BJ (cell line): ENCODE measurements at regions not wholly inside any gene's neighbourhood (a gene's known extent, or its start where the extent isn't known, plus 50 kb on each side); places are given as distances from the start of the nearest gene placed in this dataset.

ENCODE experiments used
- CTCF ChIA-PET: fragments of 350-600 bp; formaldehyde crosslinking; extraction: SDS; loops from one replicate; lab custom pipeline; 2021; ENCODE audit warnings: antibody characterized with exemption, inconsistent platforms; lab: Yijun Ruan, JAX
- POLR2A ChIA-PET: fragments of 300-600 bp; sonication (Branson Sonifier 250); formaldehyde crosslinking; extraction: SDS; loops from one replicate; lab custom pipeline; 2021; ENCODE audit warnings: antibody characterized with exemption; lab: Charles Lee
- DNase-seq: peaks from one replicate; pipeline ENCODE4 v3.0.0-alpha.2; 2011; ENCODE audit warnings: low read depth
- H3K27me3 ChIP-seq: 2 replicates; pipeline ENCODE4 v1.6.0; 2011; ENCODE audit warnings: low read length; ENCODE audit not compliant: control insufficient read depth, insufficient read depth
- H3K36me3 ChIP-seq: 2 replicates; pipeline ENCODE4 v1.5.1; 2011; ENCODE audit warnings: low read length; ENCODE audit not compliant: control insufficient read depth, insufficient read depth
- H3K4me3 ChIP-seq: 2 replicates; pipeline ENCODE4 v1.5.1; 2011; ENCODE audit warnings: low read depth, mild to moderate bottlenecking, control low read depth, low read length
- CTCF ChIP-seq: IDR thresholded peaks from 2 replicates; pipeline ENCODE4 v1.5.1; 2011; ENCODE audit warnings: low read depth, mild to moderate bottlenecking, control low read depth, inconsistent platforms, low read length, moderate library complexity; ENCODE audit not compliant: insufficient read depth

- TF ChIP-seq CTCF: no peak
- peaks cover 4% of the 10 kb centered on the region for H3K27me3 ChIP-seq
- ChIA-PET CTCF (no interaction called here), POLR2A (no interaction called here)
- no peak overlapping the region for H3K4me3 ChIP-seq
- no peak for DNase-seq
- no peaks in the 10 kb centered on the region for H3K36me3 ChIP-seq
These were observed 289.2 kb upstream of the FOXQ1 start for GRCh38 chr6:1022719-1023118.

- Histone ChIP-seq H3K36me3 (no peaks in the 10 kb centered on the region), H3K4me3 (no peak overlapping the region), H3K27me3 (peaks cover 5% of the 10 kb centered on the region)
- CTCF ChIA-PET: interaction anchor here (0.7 kb wide), 1 partner anchor 360 kb away, joined by 3 read pairs; no protein-coding TSS in a partner anchor
- DNase-seq: no peak
- no peak for TF ChIP-seq CTCF
- POLR2A ChIA-PET: no interaction called here
These were observed 291.1 kb upstream of the FOXQ1 start for GRCh38 chr6:1020837-1021236.

GRCh38 chr6:1020133-1020532 lies 291.8 kb upstream of the FOXQ1 start:
- TF ChIP-seq CTCF: no peak
- POLR2A ChIA-PET: no interaction called here
- Histone ChIP-seq H3K36me3 (no peaks in the 10 kb centered on the region), H3K4me3 (no peak overlapping the region), H3K27me3 (peaks cover 5% of the 10 kb centered on the region)
- CTCF ChIA-PET: interaction anchor here (0.7 to 1.1 kb wide), 2 partner anchors 10 to 361 kb away, joined by 3 read pairs; no protein-coding TSS in a partner anchor
- DNase-seq: no peak

GRCh38 chr6:1018041-1018440 lies 293.9 kb upstream of the FOXQ1 start:
- peaks cover 5% of the 10 kb centered on the region for H3K27me3 ChIP-seq
- POLR2A ChIA-PET: no interaction called here
- no peak for TF ChIP-seq CTCF
- H3K4me3 ChIP-seq: no peak overlapping the region
- no peaks in the 10 kb centered on the region for H3K36me3 ChIP-seq
- no peak for DNase-seq
- CTCF ChIA-PET: interaction anchor here (1.0 kb wide), 1 partner anchor 15 kb away, joined by 3 read pairs; no protein-coding TSS in a partner anchor

- no peak for TF ChIP-seq CTCF
- Histone ChIP-seq H3K4me3 (no peak overlapping the region), H3K27me3 (peaks cover 6% of the 10 kb centered on the region), H3K36me3 (no peaks in the 10 kb centered on the region)
- DNase-seq: no peak
- ChIA-PET CTCF (no interaction called here), POLR2A (no interaction called here)
These were observed 295.3 kb upstream of the FOXQ1 start for GRCh38 chr6:1016329-1017302.
